ENCODE measurements at regions not wholly inside any gene's neighbourhood (a gene's known extent, or its start where the extent isn't known, plus 50 kb on each side); places are given as distances from the start of the nearest gene placed in this dataset.

GRCh38 chr9:108396611-108397010 is 459.2 kb downstream of the ACTL7B start:
- Histone ChIP-seq H3K4me3 (ENCODE audit: low read depth, low read length) (no peak overlapping the region), H3K27me3 (replicated peaks; ENCODE audit: control insufficient read depth, insufficient read depth, low read length) (no peaks in the 10 kb centered on the region), H3K4me1 (no peaks in the 10 kb centered on the region), H3K36me3 (ENCODE audit: control insufficient read depth, insufficient read depth, low read length) (no peaks in the 10 kb centered on the region), H3K9me3 (no peaks in the 10 kb centered on the region)
- Mint-ChIP-seq H3K27ac (ENCODE audit: unreplicated experiment) (no peak overlapping the region), H3K27me3 (ENCODE audit: insufficient read depth, unreplicated experiment) (no peaks in the 10 kb centered on the region), H3K36me3 (ENCODE audit: insufficient read depth, unreplicated experiment) (no peaks in the 10 kb centered on the region), H3K4me3 (ENCODE audit: unreplicated experiment) (no peak overlapping the region), H3K9me3 (ENCODE audit: unreplicated experiment) (no peaks in the 10 kb centered on the region), H3K4me1 (ENCODE audit: low read depth, unreplicated experiment) (no peaks in the 10 kb centered on the region)
- TF ChIP-seq CTCF (IDR thresholded peaks at IDR 0.05; ENCODE audit: insufficient read depth in 1 of 2, low read depth in 1 of 2, low read length in 1 of 2, severe bottlenecking in 1 of 2, unreplicated experiment in 1 of 2): no peak
- DNase-seq: no peak
- ChIA-PET POLR2A (no interaction called here), CTCF (no interaction called here)
- BruUV-seq (replicated peaks): no TSS peak
- intact Hi-C loops (cut with micrococcal nuclease; ENCODE audit: unreplicated experiment): loop anchor here (10.0 kb wide), 1 partner anchor 62 kb away; no protein-coding TSS in a partner anchor

GRCh38 chr9:108396193-108396592 is 459.6 kb downstream of the ACTL7B start:
- CTCF ChIA-PET: no interaction called here
- Mint-ChIP-seq H3K27ac (ENCODE audit: unreplicated experiment) (no peak overlapping the region), H3K27me3 (ENCODE audit: insufficient read depth, unreplicated experiment) (no peaks in the 10 kb centered on the region), H3K4me3 (ENCODE audit: unreplicated experiment) (no peak overlapping the region), H3K4me1 (ENCODE audit: low read depth, unreplicated experiment) (no peaks in the 10 kb centered on the region), H3K9me3 (ENCODE audit: unreplicated experiment) (no peaks in the 10 kb centered on the region), H3K36me3 (ENCODE audit: insufficient read depth, unreplicated experiment) (no peaks in the 10 kb centered on the region)
- Histone ChIP-seq H3K27me3 (replicated peaks; ENCODE audit: control insufficient read depth, insufficient read depth, low read length) (no peaks in the 10 kb centered on the region), H3K36me3 (ENCODE audit: control insufficient read depth, insufficient read depth, low read length) (no peaks in the 10 kb centered on the region), H3K4me3 (ENCODE audit: low read depth, low read length) (no peak overlapping the region), H3K9me3 (no peaks in the 10 kb centered on the region), H3K4me1 (no peaks in the 10 kb centered on the region)
- no peak for TF ChIP-seq CTCF (IDR thresholded peaks at IDR 0.05; ENCODE audit: insufficient read depth in 1 of 2, low read depth in 1 of 2, low read length in 1 of 2, severe bottlenecking in 1 of 2, unreplicated experiment in 1 of 2)
- no TSS peak for BruUV-seq (replicated peaks)
- DNase-seq: no peak
- intact Hi-C loops (cut with micrococcal nuclease; ENCODE audit: unreplicated experiment): loop anchor here (10.0 kb wide), 1 partner anchor 61 kb away; no protein-coding TSS in a partner anchor
- POLR2A ChIA-PET: no interaction called here

- ChIA-PET CTCF (no interaction called here), POLR2A (no interaction called here)
- H3K9me3 Mint-ChIP-seq (ENCODE audit: unreplicated experiment): no peaks in the 10 kb centered on the region
These were observed 460.4 kb downstream of the ACTL7B start for GRCh38 chr9:108395421-108395820.

More at GRCh38 chr9:108395421-108395820, 460.4 kb downstream of the ACTL7B start:
- no peak for TF ChIP-seq CTCF (IDR thresholded peaks at IDR 0.05; ENCODE audit: insufficient read depth in 1 of 2, low read depth in 1 of 2, low read length in 1 of 2, severe bottlenecking in 1 of 2, unreplicated experiment in 1 of 2)
- no peak for DNase-seq
- Mint-ChIP-seq H3K27me3 (ENCODE audit: insufficient read depth, unreplicated experiment) (no peaks in the 10 kb centered on the region), H3K4me3 (ENCODE audit: unreplicated experiment) (no peak overlapping the region), H3K36me3 (ENCODE audit: insufficient read depth, unreplicated experiment) (no peaks in the 10 kb centered on the region), H3K27ac (ENCODE audit: unreplicated experiment) (no peak overlapping the region), H3K4me1 (ENCODE audit: low read depth, unreplicated experiment) (no peaks in the 10 kb centered on the region)
- no TSS peak for BruUV-seq (replicated peaks)
- Histone ChIP-seq H3K9me3 (no peaks in the 10 kb centered on the region), H3K27me3 (replicated peaks; ENCODE audit: control insufficient read depth, insufficient read depth, low read length) (no peaks in the 10 kb centered on the region), H3K4me1 (no peaks in the 10 kb centered on the region), H3K4me3 (ENCODE audit: low read depth, low read length) (no peak overlapping the region), H3K36me3 (ENCODE audit: control insufficient read depth, insufficient read depth, low read length) (no peaks in the 10 kb centered on the region)
- intact Hi-C loops (cut with micrococcal nuclease; ENCODE audit: unreplicated experiment): loop anchor here (10.0 kb wide), 1 partner anchor 61 kb away; no protein-coding TSS in a partner anchor

Data from Caco-2 (cell line).